ENCODE measurements at regions not wholly inside any gene's neighbourhood (a gene's known extent, or its start where the extent isn't known, plus 50 kb on each side); places are given as distances from the start of the nearest gene placed in this dataset.

DNA sequence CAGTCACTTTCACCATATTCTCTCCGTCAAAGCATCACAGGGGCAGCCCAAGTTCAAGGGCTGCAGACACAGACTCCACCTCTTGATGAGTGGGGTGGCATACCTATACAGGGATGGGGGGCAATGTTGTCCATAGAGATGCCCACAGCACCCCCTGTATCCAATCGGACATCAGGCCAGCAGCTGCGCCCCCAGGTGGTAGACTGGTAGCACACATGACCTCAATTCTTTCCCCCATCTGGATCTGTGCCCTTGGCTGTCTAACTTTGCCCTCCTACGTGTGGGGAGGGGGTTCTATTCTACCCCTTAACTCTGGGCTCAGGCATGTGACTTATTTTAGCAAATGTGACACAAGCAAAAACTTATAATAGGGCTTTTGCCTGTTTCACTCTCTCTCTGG lies 84.0 kb upstream of the SLC25A48 start:
- TF ChIP-seq, protein P1, sequence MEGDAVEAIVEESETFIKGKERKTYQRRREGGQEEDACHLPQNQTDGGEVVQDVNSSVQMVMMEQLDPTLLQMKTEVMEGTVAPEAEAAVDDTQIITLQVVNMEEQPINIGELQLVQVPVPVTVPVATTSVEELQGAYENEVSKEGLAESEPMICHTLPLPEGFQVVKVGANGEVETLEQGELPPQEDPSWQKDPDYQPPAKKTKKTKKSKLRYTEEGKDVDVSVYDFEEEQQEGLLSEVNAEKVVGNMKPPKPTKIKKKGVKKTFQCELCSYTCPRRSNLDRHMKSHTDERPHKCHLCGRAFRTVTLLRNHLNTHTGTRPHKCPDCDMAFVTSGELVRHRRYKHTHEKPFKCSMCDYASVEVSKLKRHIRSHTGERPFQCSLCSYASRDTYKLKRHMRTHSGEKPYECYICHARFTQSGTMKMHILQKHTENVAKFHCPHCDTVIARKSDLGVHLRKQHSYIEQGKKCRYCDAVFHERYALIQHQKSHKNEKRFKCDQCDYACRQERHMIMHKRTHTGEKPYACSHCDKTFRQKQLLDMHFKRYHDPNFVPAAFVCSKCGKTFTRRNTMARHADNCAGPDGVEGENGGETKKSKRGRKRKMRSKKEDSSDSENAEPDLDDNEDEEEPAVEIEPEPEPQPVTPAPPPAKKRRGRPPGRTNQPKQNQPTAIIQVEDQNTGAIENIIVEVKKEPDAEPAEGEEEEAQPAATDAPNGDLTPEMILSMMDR (IDR thresholded peaks at IDR 0.05; ENCODE audit: low read length), result no peak
- no peak for TF ChIP-seq EZH2 (optimal IDR thresholded peaks at IDR 0.05; ENCODE audit: low read depth, low read length)
- no peak for TF ChIP-seq EZH2phosphoT487 (IDR thresholded peaks at IDR 0.05; ENCODE audit: low read length)
